ENCODE measurements at regions not wholly inside any gene's neighbourhood (a gene's known extent, or its start where the extent isn't known, plus 50 kb on each side); places are given as distances from the start of the nearest gene placed in this dataset.

GRCh38 chr1:55993646-55994318, 585.6 kb downstream of the PLPP3 start:
- H3K9me3 Mint-ChIP-seq: peaks cover 38% of the 10 kb centered on the region
- POLR2A ChIA-PET: interaction anchor here (1.2 kb wide), 1 partner anchor 8 kb away, joined by 3 read pairs; no protein-coding TSS in a partner anchor
- no peak overlapping the region for H3K27ac Mint-ChIP-seq
- ATAC-seq (no peak), DNase-seq (ENCODE audit: low spot score) (no peak)
- no peaks in the 10 kb centered on the region for H3K4me1 Mint-ChIP-seq
- H3K36me3 Mint-ChIP-seq: peaks cover 22% of the 10 kb centered on the region
- no peak overlapping the region for H3K4me3 Mint-ChIP-seq
- CTCF ChIA-PET: no interaction called here
- TF ChIP-seq STAT6 (CRISPR knock-in tag; conservative IDR thresholded peaks at IDR 0.05; ENCODE audit: low read depth) (no peak), RELA (CRISPR knock-in tag; IDR thresholded peaks at IDR 0.05; ENCODE audit: borderline replicate concordance) (no peak), AFF4 (CRISPR knock-in tag; IDR thresholded peaks at IDR 0.05; ENCODE audit: borderline replicate concordance) (no peak), ZNF317 (CRISPR knock-in tag; IDR thresholded peaks at IDR 0.05; ENCODE audit: borderline replicate concordance, low read depth) (no peak), ATF6 (CRISPR knock-in tag; IDR thresholded peaks at IDR 0.05) (no peak), ZNF121 (CRISPR knock-in tag; IDR thresholded peaks at IDR 0.05) (no peak), CREB1 (CRISPR knock-in tag; IDR thresholded peaks at IDR 0.05) (no peak), TCF7 (CRISPR knock-in tag; IDR thresholded peaks at IDR 0.05; ENCODE audit: low read depth) (no peak), FOXJ3 (CRISPR knock-in tag; IDR thresholded peaks at IDR 0.05; ENCODE audit: borderline replicate concordance) (no peak), ZNF232 (CRISPR knock-in tag; IDR thresholded peaks at IDR 0.05) (no peak)
- H3K27me3 Mint-ChIP-seq (ENCODE audit: low read depth): no peaks in the 10 kb centered on the region

GRCh38 chr1:55990007-55990406, 589.4 kb downstream of the PLPP3 start:
- no peak overlapping the region for H3K27ac Mint-ChIP-seq
- peaks cover 7% of the 10 kb centered on the region for H3K4me1 Mint-ChIP-seq
- no peak for ATAC-seq
- CTCF ChIA-PET: no interaction called here
- H3K36me3 Mint-ChIP-seq: no peaks in the 10 kb centered on the region
- POLR2A ChIA-PET: no interaction called here
- H3K4me3 Mint-ChIP-seq: no peak overlapping the region
- peaks cover 23% of the 10 kb centered on the region for H3K27me3 Mint-ChIP-seq (ENCODE audit: low read depth)
- no peak for DNase-seq (ENCODE audit: low spot score)
- peaks cover 8% of the 10 kb centered on the region for H3K9me3 Mint-ChIP-seq
- TF ChIP-seq ZNF232 (CRISPR knock-in tag; IDR thresholded peaks at IDR 0.05) (no peak), SP1 (CRISPR knock-in tag; conservative IDR thresholded peaks at IDR 0.05) (no peak), PRDM15 (CRISPR knock-in tag; IDR thresholded peaks at IDR 0.05) (no peak), GRHL2 (CRISPR knock-in tag; IDR thresholded peaks at IDR 0.05; ENCODE audit: insufficient replicate concordance, severe bottlenecking) (no peak), ZNF532 (CRISPR knock-in tag; IDR thresholded peaks at IDR 0.05; ENCODE audit: borderline replicate concordance) (no peak), FOXP1 (CRISPR knock-in tag; IDR thresholded peaks at IDR 0.05; ENCODE audit: borderline replicate concordance) (no peak), ZBTB21 (CRISPR knock-in tag; IDR thresholded peaks at IDR 0.05; ENCODE audit: borderline replicate concordance) (no peak), SOX15 (CRISPR knock-in tag; IDR thresholded peaks at IDR 0.05) (no peak)
